Smooth muscle cell (in vitro differentiated cells): ENCODE measurements at regions not wholly inside any gene's neighbourhood (a gene's known extent, or its start where the extent isn't known, plus 50 kb on each side); places are given as distances from the start of the nearest gene placed in this dataset.

ENCODE experiments used
- DNase-seq: peaks from one replicate; lab custom pipeline; 2025; ENCODE audit not compliant: unreplicated experiment; lab: John Stamatoyannopoulos, UW
- H2AFZ ChIP-seq: fragments of 200-600 bp; sonication (generic); 2 replicates; pipeline ENCODE4 v1.6.0; 2016; ENCODE audit warnings: antibody characterized with exemption, low read depth, mild to moderate bottlenecking
- H3F3A ChIP-seq: fragments of 200-600 bp; sonication (generic); 2 replicates; pipeline ENCODE4 v1.6.0; 2017; ENCODE audit warnings: antibody characterized with exemption, low read depth
- H3K27ac ChIP-seq: fragments of 200-600 bp; sonication (generic); 2 replicates; pipeline ENCODE4 v1.5.1; 2016; ENCODE audit warnings: low read depth, mild to moderate bottlenecking
- H3K27me3 ChIP-seq: fragments of 200-600 bp; sonication (generic); 2 replicates; pipeline ENCODE4 v1.6.1; 2016; ENCODE audit warnings: low read depth, mild to moderate bottlenecking
- H3K36me3 ChIP-seq: fragments of 200-600 bp; sonication (generic); 2 replicates; pipeline ENCODE4 v1.5.1; 2016; ENCODE audit warnings: low read depth
- H3K4me1 ChIP-seq: fragments of 200-600 bp; sonication (generic); 2 replicates; pipeline ENCODE4 v1.5.1; 2016; ENCODE audit warnings: low read depth
- H3K4me2 ChIP-seq: fragments of 200-600 bp; sonication (generic); 2 replicates; pipeline ENCODE4 v1.6.0; 2016; ENCODE audit warnings: mild to moderate bottlenecking
- H3K4me3 ChIP-seq: fragments of 200-600 bp; sonication (generic); 2 replicates; pipeline ENCODE4 v1.5.1; 2016; ENCODE audit warnings: mild to moderate bottlenecking
- H3K79me2 ChIP-seq: fragments of 200-600 bp; sonication (generic); 2 replicates; pipeline ENCODE4 v1.6.0; 2016; ENCODE audit warnings: low read depth, mild to moderate bottlenecking
- H3K9ac ChIP-seq: fragments of 200-600 bp; sonication (generic); 2 replicates; pipeline ENCODE4 v1.6.0; 2016; ENCODE audit warnings: low read depth
- H3K9me3 ChIP-seq: fragments of 200-600 bp; sonication (generic); replicated peaks from 2 replicates; pipeline ENCODE4 v1.5.1; 2016; ENCODE audit warnings: low read depth
- H4K20me1 ChIP-seq: fragments of 200-600 bp; sonication (generic); 2 replicates; pipeline ENCODE4 v1.6.0; 2016; ENCODE audit warnings: low read depth
- WGBS: methylation state at CpG from one replicate; pipeline ENCODE4 v1.1.7; 2016; ENCODE audit warnings: low lambda C conversion rate; 5-methylcytosine and 5-hydroxymethylcytosine counted together
- TF ChIP-seq, protein P1 (sequence below): fragments of 200-600 bp; sonication (generic); IDR thresholded peaks from 2 replicates; pipeline ENCODE4 v1.5.1; 2017; ENCODE audit warnings: borderline replicate concordance, mild to moderate bottlenecking, antibody characterized with exemption; ENCODE audit not compliant: insufficient read depth, poor library complexity, severe bottlenecking

DNA sequence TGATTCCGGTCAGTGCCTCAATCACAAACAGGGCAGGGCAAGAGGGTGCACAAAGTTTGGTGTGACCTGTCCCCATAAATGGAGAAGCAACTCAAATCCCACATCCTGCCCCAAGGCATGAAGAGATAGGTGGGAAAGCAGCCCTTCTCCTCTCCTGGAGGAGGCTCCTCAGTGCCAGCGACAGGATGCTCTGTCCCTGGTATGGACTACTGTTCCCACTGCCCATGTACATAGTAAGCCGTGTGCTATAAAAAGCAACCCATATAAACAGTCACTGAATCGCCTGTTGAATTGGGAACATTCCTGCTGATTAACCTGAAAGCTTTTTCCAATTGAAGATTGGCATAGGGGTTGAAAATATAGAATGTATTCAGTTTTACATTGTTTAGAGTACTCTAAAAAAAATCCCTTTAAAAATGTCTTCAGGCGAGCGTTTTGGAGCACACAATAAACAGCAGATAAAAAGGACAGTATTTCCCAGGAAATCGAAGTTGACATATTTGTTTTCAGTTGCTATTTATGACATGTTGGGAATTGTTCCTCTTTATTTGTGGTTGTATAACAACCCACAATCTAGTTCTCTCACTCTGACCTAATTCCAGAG is 513.9 kb downstream of the DIRAS2 start:
- DNase-seq: no peak
- no peak overlapping the region for H3K27ac ChIP-seq
- H3K9ac ChIP-seq: no peak overlapping the region
- H3K4me1 ChIP-seq: no peaks in the 10 kb centered on the region
- H3K4me3 ChIP-seq: no peak overlapping the region
- H3K27me3 ChIP-seq: peaks cover 13% of the 10 kb centered on the region
- no peak overlapping the region for H3K4me2 ChIP-seq
- H3K79me2 ChIP-seq: no peaks in the 10 kb centered on the region
- 89% methylated on average over 7 of the region's 7 CpGs for WGBS
- no peaks in the 10 kb centered on the region for H3F3A ChIP-seq
- no peaks in the 10 kb centered on the region for H3K36me3 ChIP-seq
- H2AFZ ChIP-seq: no peak overlapping the region
- TF ChIP-seq, protein P1, sequence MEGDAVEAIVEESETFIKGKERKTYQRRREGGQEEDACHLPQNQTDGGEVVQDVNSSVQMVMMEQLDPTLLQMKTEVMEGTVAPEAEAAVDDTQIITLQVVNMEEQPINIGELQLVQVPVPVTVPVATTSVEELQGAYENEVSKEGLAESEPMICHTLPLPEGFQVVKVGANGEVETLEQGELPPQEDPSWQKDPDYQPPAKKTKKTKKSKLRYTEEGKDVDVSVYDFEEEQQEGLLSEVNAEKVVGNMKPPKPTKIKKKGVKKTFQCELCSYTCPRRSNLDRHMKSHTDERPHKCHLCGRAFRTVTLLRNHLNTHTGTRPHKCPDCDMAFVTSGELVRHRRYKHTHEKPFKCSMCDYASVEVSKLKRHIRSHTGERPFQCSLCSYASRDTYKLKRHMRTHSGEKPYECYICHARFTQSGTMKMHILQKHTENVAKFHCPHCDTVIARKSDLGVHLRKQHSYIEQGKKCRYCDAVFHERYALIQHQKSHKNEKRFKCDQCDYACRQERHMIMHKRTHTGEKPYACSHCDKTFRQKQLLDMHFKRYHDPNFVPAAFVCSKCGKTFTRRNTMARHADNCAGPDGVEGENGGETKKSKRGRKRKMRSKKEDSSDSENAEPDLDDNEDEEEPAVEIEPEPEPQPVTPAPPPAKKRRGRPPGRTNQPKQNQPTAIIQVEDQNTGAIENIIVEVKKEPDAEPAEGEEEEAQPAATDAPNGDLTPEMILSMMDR: no peak
- peaks cover under 1% of the 10 kb centered on the region for H3K9me3 ChIP-seq
- no peaks in the 10 kb centered on the region for H4K20me1 ChIP-seq

DNA sequence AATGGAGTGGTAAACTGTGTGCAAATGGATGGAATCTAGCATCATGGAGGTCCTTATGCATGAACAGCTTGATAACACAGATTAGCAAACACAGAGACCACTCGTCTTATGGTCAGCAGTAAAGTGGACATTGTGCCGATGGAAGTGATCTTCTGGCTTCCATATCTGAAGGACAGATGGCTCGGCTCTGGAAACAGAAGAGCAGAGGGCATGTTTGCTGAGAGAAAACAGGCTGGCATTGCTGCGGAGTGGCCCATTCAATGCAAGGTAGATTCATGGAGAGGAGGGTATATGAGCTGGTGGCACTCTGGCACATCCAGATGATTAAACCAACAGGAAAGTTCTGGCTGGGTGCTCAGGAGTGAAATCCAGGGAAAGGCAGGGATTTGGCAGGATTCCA is 513.2 kb downstream of the DIRAS2 start:
- no peaks in the 10 kb centered on the region for H4K20me1 ChIP-seq

DNA sequence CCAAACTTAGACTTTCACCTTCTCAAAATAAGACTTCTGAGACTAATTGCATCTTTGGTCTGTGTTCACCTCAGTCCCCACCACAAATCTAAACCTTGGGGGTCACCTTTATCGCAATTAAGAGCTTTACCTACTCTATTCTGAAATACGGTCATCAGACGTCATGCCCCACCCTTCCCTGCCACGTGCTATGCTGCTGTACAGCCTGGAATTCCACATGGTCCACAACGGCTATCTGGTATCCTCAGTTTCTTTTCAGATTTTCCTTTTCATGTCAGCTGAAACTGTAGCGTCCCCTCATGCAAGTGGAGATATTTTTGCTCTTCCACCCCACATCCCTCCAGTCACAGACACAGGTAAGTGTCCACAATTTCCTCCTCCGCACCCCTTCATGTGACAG is 511.1 kb downstream of the DIRAS2 start:
- H3K36me3 ChIP-seq: no peaks in the 10 kb centered on the region
- no peak overlapping the region for H3K4me2 ChIP-seq
- WGBS: 91% methylated on average over 7 of the region's 7 CpGs
- no peak overlapping the region for H2AFZ ChIP-seq
- H4K20me1 ChIP-seq: no peaks in the 10 kb centered on the region
- H3K4me3 ChIP-seq: no peak overlapping the region
- TF ChIP-seq, protein P1: no peak
- no peaks in the 10 kb centered on the region for H3K9me3 ChIP-seq
- H3K9ac ChIP-seq: no peak overlapping the region
- H3K4me1 ChIP-seq: no peaks in the 10 kb centered on the region
- no peaks in the 10 kb centered on the region for H3K79me2 ChIP-seq
- peaks cover 22% of the 10 kb centered on the region for H3K27me3 ChIP-seq
- H3F3A ChIP-seq: no peaks in the 10 kb centered on the region
- no peak overlapping the region for H3K27ac ChIP-seq
- no peak for DNase-seq

More for the DNA sequence above, 513.2 kb downstream of the DIRAS2 start:
- TF ChIP-seq, protein P1: no peak
- no peak overlapping the region for H3K4me3 ChIP-seq
- no peak overlapping the region for H3K27ac ChIP-seq
- no peaks in the 10 kb centered on the region for H3K9me3 ChIP-seq
- no peak overlapping the region for H2AFZ ChIP-seq
- 93% methylated on average over 4 of the region's 4 CpGs for WGBS
- peaks cover 18% of the 10 kb centered on the region for H3K27me3 ChIP-seq
- no peak overlapping the region for H3K4me2 ChIP-seq
- no peak overlapping the region for H3K9ac ChIP-seq
- H3K4me1 ChIP-seq: no peaks in the 10 kb centered on the region
- H3F3A ChIP-seq: no peaks in the 10 kb centered on the region
- DNase-seq: no peak
- H3K79me2 ChIP-seq: no peaks in the 10 kb centered on the region
- H3K36me3 ChIP-seq: no peaks in the 10 kb centered on the region

DNA sequence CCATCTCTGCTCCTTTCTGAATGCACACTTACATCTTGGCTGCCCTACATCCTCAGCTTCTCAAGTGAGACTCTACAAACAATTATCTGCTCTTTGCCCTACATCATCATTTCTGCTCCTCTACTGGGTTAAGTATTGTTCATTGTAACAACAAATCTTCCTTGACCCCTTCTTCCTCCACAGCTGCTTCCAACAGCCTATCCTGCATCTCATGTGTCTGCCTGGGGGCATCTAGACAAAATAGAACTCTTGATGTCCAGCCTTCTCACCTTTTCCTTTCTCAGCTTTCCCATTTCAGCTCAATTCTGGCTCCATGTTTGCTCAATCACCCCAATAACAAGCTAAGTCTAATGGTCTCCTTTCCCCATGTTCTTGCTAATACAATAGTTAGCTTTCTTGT is 509.8 kb downstream of the DIRAS2 start:
- no peak for DNase-seq
- no peaks in the 10 kb centered on the region for H3K79me2 ChIP-seq
- TF ChIP-seq, protein P1: no peak
- H3K27ac ChIP-seq: no peak overlapping the region
- no peak overlapping the region for H3K4me2 ChIP-seq
- no peaks in the 10 kb centered on the region for H3K9me3 ChIP-seq
- no peaks in the 10 kb centered on the region for H4K20me1 ChIP-seq
- no peaks in the 10 kb centered on the region for H3K36me3 ChIP-seq
- H2AFZ ChIP-seq: no peak overlapping the region
- peaks cover 22% of the 10 kb centered on the region for H3K27me3 ChIP-seq
- no peaks in the 10 kb centered on the region for H3F3A ChIP-seq
- H3K9ac ChIP-seq: no peak overlapping the region
- no peak overlapping the region for H3K4me3 ChIP-seq
- H3K4me1 ChIP-seq: no peaks in the 10 kb centered on the region
